GM19035 (cell line): ENCODE measurements at regions not wholly inside any gene's neighbourhood (a gene's known extent, or its start where the extent isn't known, plus 50 kb on each side); places are given as distances from the start of the nearest gene placed in this dataset.

Experiments used
- ATAC-seq: cut with Tn5 transposase; IDR thresholded peaks from one replicate; pipeline ENCODE4 v1.9.1; 2021; ENCODE audit not compliant: unreplicated experiment

DNA sequence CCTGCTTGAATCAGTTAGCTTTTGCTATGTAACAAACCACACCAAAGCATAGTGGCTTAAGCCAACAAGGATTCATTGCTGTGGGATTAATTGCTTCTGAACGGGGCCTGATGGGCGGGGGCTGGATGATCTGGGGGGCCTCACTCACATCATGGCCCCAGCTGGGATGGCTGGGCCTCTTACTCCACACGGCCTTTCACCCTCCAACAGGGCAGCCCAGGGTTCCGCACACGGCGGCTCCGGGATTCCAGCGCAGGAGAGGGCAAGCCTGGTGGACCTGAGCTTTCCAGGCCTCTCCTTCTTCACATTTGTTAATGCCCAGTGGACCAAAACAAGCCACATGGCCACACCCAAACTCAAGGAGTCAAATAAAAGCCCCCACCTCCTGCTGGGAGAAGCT is 86.3 kb upstream of the PHLPP1 start:
- ATAC-seq = no peak

- ATAC-seq = no peak
Observed at GRCh38 chr18:62631173-62631572, 84.2 kb upstream of the PHLPP1 start.

- no peak for ATAC-seq
Observed at GRCh38 chr18:62632788-62633455, 82.4 kb upstream of the PHLPP1 start.

DNA sequence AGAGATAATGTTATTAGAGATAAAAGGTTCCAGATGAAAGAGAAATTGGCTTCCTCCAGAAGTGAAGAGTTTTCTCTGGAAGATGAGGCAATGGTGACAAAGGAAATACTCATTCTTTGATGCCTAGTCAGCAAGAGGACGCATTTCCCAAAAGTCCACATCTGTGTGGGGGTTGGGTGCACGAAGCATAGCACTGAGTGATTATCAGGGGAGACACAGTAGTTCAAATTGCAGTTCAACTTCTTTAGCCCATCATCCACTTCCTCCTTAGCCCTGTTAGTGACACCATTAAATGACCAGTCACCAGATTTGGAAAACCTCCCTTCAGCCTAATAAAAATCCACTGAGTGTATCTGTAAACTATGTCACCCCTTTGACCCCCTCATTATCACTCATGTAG is 80.9 kb upstream of the PHLPP1 start:
- ATAC-seq = no peak

DNA sequence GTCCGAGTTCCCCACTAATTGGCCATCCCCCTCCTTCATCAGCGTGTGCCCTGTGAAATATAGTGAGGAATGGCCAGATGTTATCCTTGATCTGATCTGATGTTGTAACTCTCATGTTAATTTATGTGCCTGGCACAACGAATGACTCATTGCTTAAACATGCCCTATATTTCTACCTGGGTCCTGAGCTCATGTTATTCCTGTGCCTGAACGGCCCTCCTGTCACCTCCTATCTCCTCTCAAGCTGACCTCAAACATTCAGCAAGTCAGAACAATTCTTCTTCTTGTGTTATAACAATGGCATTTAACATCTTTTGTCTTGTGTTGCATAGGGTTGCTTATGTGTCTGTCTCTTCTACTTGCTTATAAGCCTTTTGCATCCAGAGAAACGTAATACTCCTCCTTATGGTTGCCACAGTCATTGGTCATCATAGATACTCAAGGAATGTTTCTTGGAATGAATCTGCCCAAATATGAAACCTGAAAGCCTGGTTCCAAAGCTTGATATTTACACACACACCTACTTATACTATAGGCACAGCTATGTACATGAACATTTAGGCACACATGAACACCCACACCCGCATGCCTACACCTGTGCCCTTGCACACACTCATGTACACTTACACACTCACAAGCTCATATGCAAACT is 80.2 kb upstream of the PHLPP1 start:
- ATAC-seq = no peak

DNA sequence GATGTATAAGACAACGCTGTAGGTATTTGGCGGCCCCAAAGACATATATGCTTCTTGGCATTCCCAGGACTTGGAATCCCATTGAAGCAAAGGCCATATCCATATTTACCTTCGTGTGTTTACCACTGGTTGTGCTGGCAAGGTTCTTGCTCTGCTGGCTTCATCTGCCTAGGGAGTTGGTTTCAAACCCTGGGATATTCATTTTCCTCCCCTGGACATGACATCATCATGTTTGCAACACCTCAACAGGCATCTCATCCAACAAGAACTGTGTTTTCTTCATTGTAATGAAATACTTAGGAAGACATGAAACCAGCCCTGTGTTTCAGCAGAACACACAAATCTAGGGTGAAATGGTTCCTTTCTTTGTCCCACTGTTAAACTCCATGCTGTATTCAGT is 77.9 kb upstream of the PHLPP1 start:
- no peak for ATAC-seq

- ATAC-seq = peak; percentile 85
Observed at GRCh38 chr18:62637807-62638687, 77.3 kb upstream of the PHLPP1 start.

DNA sequence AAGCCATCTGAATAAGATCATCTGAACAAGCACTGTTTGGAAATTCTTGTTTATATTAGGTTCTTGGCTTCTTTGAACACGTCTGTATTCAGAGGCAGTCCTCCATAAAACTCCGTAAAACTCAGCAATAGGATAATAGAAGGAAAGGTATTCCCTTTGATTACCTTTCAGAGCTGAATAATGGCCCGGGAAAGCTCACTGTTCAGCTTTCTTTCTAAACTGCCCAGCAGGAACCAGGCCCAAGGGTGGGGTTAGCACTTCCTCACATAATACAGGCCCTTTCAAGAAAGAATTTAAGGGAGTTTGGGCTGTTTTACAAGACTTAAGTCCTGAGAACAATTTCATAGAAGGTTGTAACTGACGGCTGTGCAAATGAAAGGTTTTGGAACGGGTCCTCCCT is 72.2 kb upstream of the PHLPP1 start:
- ATAC-seq = no peak

GRCh38 chr18:62644773-62645172 is 70.6 kb upstream of the PHLPP1 start:
- no peak for ATAC-seq

- ATAC-seq = no peak
Observed at GRCh38 chr18:62647179-62647578, 68.2 kb upstream of the PHLPP1 start.

- no peak for ATAC-seq
Observed at GRCh38 chr18:62648045-62648678, 67.2 kb upstream of the PHLPP1 start.

- ATAC-seq = peak; percentile 49
Observed at GRCh38 chr18:62651276-62652056, 63.9 kb upstream of the PHLPP1 start.

GRCh38 chr18:62652057-62652629 is 63.2 kb upstream of the PHLPP1 start:
- peak; percentile 61 for ATAC-seq

GRCh38 chr18:62655520-62656219 is 59.7 kb upstream of the PHLPP1 start:
- ATAC-seq = no peak

DNA sequence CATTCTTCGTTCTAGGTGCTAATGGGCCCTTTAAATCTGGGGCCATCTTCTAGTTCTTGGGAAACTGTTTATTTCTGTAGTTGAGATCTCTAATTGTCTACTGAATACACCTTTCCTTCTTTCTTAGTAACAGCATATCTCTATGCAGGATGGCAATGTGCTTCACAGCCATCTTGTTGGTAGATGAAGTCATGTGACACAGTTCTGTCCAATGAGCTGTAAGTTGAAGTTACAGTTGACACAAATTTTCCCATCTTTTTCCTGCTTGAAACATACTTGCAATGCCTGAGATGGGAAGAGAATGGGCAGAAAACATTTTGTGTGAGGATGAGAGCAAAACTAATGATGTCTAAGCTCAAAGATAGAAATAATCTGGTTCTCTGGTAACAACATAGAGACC is 57.3 kb upstream of the PHLPP1 start:
- ATAC-seq = no peak

DNA sequence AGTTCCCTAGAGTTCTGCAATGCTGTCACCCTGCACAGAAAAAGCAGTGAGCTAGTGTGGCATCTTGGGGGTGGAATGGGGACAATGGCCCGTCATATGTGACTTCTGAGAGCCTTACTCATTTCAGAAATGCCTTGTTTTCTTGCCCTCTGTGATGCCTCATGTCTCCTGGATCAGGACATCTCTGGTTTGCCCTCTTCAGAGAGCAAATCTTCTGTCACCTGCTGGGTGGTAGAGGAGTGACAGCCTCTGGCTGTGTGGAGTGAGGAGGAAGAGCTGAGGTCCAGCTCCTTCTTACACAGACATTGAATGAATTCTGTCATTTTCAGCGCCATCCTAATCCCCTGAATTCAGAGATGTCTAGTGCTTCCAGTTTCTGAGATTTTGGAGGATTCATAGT is 55.6 kb upstream of the PHLPP1 start:
- ATAC-seq = no peak

GRCh38 chr18:62660691-62661090 is 54.6 kb upstream of the PHLPP1 start:
- ATAC-seq = no peak

DNA sequence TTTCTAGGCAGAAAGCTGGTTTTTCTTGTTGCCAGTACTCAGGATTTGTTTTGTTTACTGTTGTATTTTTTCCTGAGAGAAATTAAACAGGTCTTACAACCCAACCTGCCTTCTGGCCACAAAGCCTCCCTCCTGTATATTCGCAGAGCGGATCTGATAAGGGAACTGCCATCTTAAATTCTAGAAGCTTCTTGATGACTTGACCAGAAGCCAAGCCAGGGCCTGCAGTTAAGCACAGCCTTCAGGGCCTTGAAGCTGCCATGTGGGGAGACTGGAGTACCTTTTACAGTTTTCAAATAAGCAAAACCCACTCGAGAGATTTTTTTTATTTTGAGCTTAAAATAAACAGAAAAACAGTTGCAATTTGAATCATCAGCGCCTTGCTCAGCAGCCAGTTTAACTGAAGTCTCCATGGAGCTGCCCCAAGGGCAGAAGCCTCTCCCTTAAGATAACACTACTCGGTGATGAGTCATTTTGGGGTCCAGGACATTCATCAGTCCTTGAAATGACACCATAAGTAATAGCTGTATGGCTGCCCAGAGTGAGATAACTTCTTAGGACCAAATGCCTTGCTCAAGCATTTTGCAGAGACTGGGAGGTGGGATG is 51.5 kb upstream of the PHLPP1 start:
- peak; percentile 93 for ATAC-seq

DNA sequence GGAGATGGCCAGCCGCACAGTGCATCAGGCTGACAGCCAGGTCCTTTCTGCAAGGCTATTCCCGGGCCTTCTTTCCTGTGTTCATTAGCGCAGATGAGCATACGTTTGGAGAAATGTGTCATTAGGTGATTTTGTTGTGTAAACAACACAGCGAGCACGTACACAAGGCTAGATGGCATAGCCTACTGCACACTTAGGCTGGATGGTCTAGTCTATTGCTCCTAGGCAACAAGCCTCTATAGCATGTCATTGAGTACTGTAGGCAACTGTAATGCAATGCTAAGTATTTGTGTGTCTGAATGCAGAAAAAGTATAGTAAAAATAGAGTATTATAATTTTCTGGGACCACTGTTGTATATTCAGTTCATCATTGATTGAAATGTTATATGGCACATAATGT is 50.9 kb upstream of the PHLPP1 start:
- ATAC-seq = no peak
